Hypothalamus (tissue), 51 donors: ENCODE measurements at regions not wholly inside any gene's neighbourhood (a gene's known extent, or its start where the extent isn't known, plus 50 kb on each side); places are given as distances from the start of the nearest gene placed in this dataset.

Source experiments
- DNase-seq, 51 donors: peaks; one replicate each; lab custom pipeline; 2025; lab: John Stamatoyannopoulos, UW

DNA sequence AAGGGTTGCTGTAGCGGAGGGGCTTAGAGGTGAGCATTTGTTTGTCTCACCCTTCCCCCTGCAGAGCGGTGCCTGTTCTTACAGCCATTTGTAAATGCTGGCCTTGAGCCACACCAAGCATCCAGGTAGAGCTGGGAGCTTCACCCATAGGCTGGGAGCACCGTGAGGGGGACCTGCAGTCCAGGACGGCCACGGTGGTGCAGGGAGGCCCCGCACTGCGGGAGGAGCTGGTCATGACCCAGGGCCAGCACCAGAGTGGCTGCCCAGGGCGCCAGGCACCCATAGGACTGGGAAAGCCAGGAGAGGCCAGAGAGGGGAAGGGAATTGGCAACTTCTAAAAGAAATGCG is 197.3 kb upstream of the ADAMTS16 start:
- DNase-seq = no peak

DNA sequence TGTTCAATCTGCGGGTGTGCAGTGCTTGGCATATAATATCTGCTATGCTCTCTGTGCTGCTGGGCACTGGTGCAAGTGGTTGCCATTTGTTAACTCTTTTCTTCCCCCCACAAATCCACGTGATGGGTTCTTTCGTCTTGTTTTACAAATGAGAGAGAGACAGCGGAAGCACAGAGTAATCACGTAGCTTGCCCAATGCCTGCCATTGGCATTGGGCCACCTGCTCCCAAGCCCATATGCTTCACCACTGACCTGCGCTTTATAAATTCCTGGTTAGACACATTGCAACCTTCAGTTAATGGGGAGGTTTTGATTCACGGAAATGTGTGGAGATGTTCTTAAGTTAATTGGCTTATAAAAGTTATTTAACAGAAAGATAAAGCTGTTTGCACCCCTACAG is 194.8 kb upstream of the ADAMTS16 start:
- DNase-seq = no peak

DNA sequence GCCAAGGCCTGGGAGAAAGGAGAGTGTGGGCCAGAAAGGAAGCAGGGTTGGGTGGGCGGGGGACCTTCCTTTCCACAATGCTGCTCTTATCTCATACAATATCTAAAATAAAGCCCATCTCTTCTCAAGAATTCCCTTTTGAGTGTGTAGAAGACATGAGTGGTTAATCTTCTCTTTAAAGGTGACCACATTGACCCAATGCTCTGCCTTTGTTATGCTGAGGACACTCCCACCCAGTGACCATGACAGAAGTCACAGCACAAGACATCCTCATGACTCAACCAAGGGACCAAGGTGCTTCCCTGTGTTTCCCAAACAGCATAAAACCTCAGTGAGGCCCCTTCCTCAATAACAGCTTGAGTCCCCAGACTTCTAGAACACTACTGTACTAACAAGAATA is 193.0 kb upstream of the ADAMTS16 start:
- DNase-seq = no peak

DNA sequence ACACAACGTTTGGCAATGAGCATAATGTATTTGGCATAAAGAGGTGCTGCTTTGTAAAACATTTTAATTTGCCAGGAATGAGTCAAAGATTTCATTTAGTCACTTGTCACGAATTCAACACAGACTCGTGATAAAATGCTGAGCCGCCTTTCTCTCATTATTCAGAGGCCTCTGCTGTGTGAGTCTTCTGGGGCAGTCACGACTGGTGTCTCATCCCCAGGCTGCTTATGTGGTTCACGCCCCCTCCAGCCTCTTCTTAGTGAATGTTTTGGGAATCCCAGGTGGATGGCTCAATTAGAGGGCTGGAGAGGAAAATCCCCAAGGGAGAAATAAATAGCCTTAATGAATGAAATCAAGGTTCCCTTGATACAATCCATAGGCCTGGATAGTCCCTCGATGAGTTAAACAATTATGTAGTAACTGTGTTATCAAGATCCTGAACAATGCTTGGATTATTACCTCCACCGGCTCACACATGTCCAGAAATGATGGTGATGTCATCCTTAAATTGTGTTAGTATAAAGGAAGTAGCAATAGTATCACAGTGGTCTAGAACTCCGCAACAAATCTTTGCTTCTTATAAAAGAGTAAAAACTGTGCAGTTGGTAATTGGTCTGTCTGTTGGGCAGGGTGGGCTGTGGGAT is 192.1 kb upstream of the ADAMTS16 start:
- DNase-seq = no peak

DNA sequence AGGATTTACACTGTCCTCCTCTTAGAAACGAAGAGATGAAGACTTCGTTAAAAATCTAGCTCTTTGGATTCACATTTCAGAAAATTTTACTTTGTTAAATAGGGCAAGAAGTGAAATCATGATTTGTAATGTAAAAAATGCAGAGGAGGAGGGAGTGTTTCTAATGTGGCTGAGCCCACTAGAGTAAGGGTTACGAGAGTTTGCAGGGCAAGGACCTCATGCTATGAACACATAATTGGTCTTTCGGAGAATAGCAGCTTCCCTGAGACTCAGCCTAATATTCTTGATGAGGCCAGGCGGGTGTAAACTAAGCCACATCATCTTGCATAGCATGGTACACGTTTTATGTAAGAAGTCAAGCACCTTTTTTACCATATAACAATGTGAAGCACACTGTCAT is 191.0 kb upstream of the ADAMTS16 start:
- DNase-seq = no peak

DNA sequence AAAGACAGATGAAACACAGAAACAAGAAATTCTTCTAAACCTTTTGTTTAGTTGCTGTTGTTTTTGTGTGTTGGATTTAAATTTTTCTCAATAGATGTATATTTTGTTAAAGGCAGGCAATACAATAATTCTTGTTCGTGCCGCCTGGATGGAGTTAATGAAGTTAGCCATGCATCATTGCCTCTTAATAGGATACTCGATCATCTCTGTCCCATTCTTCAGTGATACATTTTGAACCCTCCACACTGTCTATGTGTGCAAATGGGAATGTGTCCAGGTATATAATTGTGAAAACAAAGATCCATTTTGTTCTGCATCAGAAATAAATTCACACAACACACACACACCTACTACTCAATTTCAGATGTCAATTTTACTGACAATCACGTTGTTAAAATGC is 186.6 kb upstream of the ADAMTS16 start:
- no peak for DNase-seq

DNA sequence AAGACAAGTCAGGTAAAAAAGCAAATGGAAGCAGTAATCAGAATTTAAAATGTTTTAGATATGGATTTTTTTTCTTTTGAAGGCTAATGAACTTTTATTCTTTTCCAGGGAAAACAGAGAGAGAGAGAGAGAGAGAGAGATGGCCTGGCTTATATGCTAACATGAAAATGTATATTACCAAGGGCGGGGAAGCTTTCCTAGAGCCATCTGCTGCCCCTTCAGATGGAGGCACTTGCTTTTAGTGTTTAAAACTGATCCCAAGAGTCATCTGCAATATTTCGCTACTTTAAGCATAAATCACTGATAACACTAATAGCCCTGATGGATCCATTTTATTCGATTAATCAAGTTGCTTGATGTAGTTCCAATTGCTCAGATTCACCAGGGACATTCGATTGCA is 186.1 kb upstream of the ADAMTS16 start:
- DNase-seq = no peak

DNA sequence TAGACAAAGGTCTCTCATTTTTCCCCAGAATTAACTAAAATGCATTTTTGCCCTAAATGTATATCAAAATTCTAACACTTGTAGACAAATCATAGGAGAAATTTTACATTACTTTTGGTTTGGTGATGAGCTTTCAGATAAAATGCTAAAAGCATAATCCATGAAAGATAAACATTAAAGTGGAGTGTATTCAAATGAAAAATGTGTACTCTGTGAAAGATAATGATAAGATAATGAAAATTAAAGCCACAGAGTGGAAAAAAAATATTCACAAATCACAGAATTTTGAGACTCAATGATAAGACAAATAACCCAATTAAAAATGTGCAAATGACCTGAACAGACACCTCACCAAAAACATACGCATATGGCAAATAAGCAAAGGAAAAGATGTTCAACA is 176.9 kb upstream of the ADAMTS16 start:
- DNase-seq = no peak

DNA sequence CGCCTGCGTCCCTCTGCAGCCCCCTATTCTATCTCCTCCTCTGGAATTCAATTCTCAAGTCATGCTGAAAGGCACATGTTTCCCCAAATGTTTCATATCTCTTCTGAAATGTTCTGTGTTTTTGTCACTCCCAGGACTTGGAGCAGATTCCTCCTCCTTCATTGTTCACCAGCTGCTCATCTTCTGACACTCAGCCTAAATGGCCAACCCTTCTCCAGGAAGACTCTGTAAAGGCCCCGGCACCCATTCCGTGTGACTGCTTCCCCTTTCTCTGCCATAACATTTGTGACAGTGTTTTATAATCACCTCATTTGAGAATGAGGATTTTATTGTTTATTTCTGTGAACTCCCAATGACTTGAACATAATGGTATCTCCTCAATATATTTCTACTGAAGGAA is 170.8 kb upstream of the ADAMTS16 start:
- DNase-seq = no peak

DNA sequence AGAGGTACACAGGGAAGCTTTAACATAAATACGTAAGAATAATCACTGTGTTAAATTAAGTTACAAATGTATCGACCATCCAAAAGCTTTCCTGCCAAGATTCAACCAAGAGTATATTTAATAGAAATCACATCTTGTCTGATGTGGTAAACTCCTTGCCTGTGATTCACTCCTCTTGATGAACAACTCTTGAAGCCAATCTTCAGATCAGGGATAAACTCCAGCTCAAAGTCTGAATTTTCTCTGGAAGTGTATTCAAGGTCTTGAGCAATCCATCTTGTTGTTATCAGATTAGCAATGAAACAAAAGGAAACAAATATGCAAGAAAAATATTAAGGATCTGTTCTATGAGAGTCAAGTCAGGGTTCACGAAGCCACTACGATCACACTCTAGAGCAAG is 170.0 kb upstream of the ADAMTS16 start:
- no peak for DNase-seq

DNA sequence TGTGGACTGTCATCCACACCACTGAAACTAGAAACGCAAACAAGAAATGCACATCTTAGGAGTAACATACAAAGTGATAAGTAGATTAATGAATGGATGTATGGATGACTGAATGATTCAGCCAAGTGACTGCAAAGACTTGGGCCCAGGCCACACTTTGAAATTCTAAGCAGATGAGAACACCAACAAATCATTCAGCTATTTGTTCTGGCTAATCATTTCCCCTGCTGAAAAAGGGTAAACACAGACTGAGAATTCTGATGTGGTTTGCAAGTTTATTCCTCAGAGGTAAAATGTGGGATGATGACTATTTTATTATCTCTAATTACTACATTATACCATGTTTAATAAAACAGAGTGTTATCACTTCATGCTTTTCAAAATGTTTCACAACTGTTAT is 163.2 kb upstream of the ADAMTS16 start:
- no peak for DNase-seq

DNA sequence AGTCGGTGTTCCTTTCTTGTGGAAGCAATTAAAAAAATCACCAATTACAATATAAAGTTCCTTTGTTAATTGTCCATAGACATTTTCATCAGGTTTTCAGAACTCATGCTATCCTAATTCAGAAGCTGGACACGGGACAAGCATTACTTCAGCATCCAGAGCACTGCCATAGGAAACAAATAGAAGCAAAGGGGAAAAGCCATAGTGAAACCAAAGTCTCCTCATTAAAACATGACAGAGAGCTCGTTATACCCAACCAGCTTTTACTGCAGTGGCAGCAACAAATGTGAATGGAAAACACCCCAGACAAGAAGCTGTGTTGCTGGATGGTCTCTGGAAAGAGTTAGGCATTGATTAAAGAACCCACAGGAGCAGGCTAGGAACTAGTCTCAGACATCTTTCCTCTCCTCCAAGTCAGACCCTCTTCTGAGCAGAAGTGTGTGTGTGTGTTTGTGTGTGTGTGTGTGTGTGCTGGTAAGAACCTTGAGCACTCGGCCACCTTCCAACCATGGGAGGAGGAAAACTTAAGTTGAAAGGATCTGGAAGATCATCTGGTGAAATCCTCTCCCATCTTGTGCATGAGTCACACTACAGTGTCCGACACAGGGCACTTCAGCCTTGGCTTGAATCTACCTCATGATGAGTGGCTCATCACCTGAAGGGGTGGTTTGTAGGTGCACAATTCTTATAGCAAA is 162.6 kb upstream of the ADAMTS16 start:
- DNase-seq = peak in 1 of 51 donors; percentile 4

DNA sequence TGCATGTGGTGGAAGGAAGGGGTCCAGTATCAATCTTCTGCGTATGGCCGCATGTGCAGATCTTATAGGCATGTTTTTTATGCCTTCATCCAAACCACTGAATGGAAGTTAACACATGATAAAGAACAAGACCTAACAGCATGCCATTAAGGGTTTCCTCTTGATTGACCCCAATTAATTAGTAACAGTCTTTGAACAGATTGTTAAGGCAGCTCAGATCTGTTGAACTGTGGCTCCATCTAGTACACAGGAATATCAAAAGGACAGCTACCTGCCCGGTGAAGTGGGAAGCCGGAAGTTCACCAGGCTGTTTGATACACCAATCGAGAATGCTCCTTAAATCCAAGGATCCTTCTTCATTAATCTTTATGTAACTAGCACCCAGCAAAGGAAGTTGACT is 159.9 kb upstream of the ADAMTS16 start:
- no peak for DNase-seq

DNA sequence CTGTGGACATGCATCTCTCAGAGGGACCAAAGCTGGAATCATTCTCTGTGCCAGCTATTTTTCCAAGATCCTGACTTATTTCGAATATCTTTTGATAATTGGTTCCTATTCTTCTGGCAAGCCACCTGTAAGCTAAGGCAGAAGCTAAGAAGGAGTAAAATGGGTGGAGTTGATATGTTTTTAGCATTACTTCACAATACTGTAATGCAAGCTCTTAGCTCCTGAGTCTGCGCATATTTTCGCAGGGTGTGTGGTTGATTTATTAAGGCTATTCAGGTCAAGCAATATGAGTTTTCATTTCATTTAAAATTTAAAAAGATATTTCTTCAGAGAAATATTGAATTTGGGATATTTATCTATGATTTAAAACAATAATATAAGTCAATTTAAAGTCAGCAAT is 158.5 kb upstream of the ADAMTS16 start:
- DNase-seq = no peak

DNA sequence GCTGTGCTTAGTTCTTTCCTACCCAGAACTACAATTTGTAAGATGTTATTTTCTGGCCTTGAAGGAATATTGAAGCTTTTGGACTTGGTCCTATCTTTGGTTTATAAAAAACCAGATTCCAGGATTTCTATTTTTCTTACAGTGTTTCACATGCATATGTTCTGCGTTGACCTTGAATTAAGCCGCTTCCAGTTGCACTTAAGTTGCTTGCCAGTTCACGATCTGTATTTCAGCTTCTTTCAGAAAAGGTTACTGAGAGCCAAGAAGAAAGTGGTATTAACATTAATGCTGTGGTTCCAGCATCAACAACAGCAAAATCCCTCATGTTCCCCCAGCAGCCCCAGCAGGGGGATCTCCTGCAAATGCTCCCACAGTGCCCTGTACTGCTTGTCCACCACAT is 156.4 kb upstream of the ADAMTS16 start:
- DNase-seq = no peak

DNA sequence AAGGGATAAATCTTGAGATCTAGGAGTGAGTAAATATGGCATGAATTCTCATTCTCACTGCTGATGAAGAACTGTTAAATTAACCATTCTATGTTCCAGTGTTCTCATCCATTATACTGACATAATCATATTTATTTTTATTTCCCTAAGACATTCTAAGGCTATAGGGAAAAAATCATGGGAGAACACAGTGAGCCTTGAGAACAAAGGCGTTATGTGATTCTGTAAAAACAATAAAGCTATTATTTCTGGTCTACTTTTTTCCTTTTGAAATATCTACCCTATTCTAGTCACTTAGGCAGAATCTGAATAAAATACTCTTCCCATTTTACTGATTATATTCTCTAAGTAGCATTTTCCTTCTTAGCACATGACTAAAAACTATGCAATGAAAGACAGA is 155.7 kb upstream of the ADAMTS16 start:
- no peak for DNase-seq

DNA sequence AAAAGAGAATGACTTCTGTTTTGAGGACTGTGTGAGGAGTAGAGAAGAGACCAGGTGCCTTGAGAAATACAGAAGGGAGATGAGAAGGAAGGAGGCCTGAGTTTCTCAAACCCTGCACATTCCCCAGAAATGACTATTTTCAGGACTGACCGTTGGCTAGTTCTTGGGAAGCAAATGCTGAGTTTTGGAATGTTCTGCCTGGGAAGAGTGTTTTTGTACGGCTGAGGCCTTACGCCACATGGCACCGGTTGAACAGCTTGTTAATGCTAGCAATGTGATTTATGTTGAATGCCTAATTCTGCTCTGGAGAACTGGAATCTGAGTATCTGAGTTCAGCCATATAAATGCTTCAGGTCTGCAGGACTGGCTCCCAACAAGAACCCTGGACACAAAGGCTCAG is 152.7 kb upstream of the ADAMTS16 start:
- DNase-seq = no peak

DNA sequence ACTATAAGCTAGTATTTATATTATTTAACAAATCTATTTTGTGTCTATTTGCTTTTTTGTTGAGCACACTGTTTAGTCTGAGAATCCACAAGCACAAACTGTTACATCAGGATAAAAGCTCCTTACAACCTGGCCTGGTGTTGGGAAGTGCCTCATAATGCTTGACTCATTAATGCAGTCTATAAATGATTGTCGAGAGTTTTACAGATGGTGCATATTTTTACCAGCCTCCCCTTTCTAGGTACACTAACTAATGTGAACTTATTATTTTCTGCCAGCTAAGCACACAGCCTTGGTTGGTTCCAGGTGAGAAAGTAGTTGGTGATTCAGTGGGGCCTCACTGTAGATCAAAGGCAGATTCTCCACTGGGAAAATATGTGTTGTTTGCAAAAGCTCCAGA is 151.0 kb upstream of the ADAMTS16 start:
- no peak for DNase-seq

DNA sequence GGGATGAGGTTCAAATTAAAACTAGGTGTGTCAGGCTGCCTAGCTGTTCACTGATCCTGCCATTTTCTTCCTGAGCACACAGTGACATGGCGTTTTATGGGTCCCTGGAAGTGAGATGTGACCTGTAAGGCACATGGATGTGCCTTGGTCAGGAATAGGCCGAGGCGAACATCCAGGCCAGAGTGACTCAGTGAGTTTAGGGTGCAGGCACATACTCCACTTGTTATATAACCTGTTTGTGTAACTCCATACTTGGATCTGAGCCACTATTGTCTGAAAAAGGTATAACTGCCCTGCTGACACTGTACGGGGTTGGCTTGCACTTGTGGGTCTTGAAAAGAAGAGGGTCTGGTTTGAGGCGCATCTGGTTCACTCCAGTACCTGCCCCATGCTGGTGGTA is 150.1 kb upstream of the ADAMTS16 start:
- DNase-seq = no peak

DNA sequence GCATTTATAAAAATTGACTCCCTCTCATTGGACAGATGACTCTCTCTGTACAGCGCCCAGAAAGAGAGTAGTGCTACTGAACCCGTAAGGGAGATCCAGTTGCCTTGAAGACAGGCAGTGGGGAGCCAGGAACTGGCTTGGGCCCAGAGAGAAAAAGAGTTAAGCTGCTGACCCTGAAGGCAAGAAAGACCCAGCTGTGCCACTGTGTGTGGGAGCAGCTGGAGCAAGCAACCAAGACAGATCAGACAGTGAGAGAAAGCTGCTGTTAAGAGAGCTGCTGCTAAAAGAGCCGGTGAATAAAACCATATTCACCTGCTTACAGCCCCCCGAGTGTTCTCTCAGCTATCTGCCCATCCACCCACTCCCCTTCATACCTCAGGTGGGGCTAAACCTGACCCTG is 149.7 kb upstream of the ADAMTS16 start:
- DNase-seq = no peak

DNA sequence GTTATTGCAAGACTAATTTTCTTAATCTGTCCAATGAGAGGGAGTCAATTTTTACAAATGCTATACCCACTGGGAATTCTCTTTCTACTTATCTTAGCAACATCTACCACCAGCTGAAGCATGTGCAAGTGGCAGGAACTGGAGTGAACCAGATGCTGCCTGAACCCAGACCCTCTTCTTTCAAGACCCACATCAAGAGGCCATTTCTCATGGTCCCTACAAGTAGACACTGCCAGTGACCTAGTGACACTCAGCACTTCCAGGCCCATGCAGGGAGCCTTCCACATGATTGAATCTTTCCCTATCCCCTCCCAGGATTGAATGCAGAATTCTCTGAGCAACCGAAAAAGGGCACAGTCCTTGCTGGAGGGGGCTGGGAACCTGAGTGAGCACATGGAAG is 148.2 kb upstream of the ADAMTS16 start:
- DNase-seq = no peak

DNA sequence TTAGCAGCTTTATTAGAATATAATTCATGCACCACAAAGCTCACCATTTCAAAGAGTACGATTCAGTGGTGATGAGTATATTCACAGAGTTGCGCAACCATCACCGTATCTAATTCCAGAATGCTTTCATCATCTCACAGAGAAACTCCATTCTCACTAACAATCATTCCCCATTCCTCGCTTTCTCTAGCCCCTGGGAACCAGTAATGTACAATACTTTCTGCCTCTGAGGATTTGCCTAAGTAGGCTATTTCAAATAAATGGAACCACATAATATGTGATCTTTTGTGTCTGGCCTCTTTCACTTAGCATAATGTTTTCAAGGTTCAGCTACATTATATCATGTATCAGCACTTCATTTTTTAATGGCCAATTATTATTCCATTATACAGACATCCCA is 145.1 kb upstream of the ADAMTS16 start:
- peak in 1 of 51 donors; percentile 8 for DNase-seq

DNA sequence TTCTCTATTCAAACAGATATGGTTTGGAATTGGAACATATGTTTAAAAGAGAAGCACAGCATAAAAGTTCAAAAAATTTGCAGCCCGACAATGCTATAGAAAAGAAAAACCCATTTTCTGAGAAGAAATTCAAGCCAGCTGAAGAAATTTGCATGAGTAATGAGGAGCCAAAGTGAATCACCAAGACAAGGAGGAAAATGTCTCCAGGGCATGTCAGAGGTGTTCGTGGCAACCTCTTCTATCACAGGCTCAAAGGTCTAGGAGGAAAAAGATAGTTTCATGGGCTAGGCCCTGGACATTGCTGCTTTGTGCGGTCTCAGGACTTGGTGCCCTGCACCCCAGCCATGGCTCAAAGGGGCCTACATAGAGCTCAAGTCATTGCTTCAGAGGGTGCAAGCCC is 134.8 kb upstream of the ADAMTS16 start:
- no peak for DNase-seq
